Peyer's patch (tissue), 4 donors: ENCODE measurements at regions not wholly inside any gene's neighbourhood (a gene's known extent, or its start where the extent isn't known, plus 50 kb on each side); places are given as distances from the start of the nearest gene placed in this dataset.

Experiments used
- POLR2A ChIP-seq, 2 donors: fragments of 450-650 bp; IDR thresholded peaks; one replicate each; pipeline ENCODE4 v1.5.1; 2017; ENCODE audit warnings: antibody characterized with exemption in 2 of 2, mild to moderate bottlenecking in 2 of 2, moderate library complexity in 2 of 2
- TF ChIP-seq, protein P1 (sequence below), 6 experiments: fragments of 450-650 bp in 4 of 6; fragments of 200-600 bp in 2 of 6; sonication (generic) in 1 of 6; IDR thresholded peaks; one replicate each; pipeline ENCODE4 v1.5.1; 2017 to 2019; ENCODE audit warnings: antibody characterized with exemption in 6 of 6, mild to moderate bottlenecking in 3 of 6, moderate library complexity in 1 of 6

DNA sequence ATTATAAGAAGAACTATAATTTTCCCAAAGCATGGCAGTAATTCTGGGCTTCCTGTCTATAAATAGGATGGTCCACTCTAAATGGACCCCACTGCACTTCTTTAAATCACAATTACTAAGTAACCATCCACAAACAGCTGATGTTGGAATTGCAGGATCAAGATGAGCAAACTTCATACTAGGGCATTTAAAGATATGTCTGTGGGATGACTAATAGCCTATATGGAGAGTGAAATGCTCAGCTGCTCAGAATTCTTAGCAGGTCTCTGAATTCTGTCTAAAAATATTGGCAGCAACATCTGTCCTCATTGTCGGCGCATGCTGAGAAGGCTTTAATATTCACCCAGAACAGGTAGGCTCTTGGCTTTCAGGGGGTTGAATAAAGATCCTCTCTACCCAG is 140.4 kb downstream of the SATB1 start:
- TF ChIP-seq, protein P1, sequence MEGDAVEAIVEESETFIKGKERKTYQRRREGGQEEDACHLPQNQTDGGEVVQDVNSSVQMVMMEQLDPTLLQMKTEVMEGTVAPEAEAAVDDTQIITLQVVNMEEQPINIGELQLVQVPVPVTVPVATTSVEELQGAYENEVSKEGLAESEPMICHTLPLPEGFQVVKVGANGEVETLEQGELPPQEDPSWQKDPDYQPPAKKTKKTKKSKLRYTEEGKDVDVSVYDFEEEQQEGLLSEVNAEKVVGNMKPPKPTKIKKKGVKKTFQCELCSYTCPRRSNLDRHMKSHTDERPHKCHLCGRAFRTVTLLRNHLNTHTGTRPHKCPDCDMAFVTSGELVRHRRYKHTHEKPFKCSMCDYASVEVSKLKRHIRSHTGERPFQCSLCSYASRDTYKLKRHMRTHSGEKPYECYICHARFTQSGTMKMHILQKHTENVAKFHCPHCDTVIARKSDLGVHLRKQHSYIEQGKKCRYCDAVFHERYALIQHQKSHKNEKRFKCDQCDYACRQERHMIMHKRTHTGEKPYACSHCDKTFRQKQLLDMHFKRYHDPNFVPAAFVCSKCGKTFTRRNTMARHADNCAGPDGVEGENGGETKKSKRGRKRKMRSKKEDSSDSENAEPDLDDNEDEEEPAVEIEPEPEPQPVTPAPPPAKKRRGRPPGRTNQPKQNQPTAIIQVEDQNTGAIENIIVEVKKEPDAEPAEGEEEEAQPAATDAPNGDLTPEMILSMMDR (IDR thresholded peaks at IDR 0.05): no peak
- TF ChIP-seq POLR2A (IDR thresholded peaks at IDR 0.05): no peak
